ENCODE measurements at regions not wholly inside any gene's neighbourhood (a gene's known extent, or its start where the extent isn't known, plus 50 kb on each side); places are given as distances from the start of the nearest gene placed in this dataset.
"Not testable (repeated sequence)": the region's sequence is repeated elsewhere in the genome, so short reads cannot be mapped to it uniquely, and the experiment has no call there.

DNA sequence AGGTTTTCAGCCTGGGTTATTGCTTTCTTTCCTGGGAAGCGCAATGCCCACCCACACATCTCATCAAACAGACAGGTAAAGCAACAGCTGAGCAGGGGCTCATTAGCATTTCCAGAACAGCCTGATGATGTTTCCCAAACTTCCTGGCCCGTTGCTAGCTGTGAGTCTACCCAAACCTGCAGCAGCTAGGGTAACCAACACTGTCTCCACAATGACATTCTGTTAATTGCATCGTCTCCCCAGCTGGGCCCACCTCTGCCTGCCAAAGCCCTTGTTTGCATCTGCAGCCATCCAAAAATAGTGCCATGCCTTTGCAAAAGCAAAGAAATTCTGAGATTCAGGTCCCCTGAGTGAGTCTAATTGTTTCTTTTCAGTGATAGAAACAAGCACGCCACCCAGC is 273.0 kb downstream of the MED10 start:
- H3K36me3 ChIP-seq (ENCODE audit: insufficient read depth, low read length, poor library complexity, severe bottlenecking) = no peaks in the 10 kb centered on the region
- BruUV-seq (replicated peaks) = no TSS peak
- no peak overlapping the region for H3K27ac ChIP-seq (ENCODE audit: low read depth, low read length, poor library complexity, severe bottlenecking)
- ChIA-PET CTCF (no interaction called here), POLR2A (ENCODE audit: low non-redundant PET) (no interaction called here)
- intact Hi-C loops (cut with micrococcal nuclease; ENCODE audit: unreplicated experiment) = no loop called here
- DNase-seq (ENCODE audit: low spot score) = no peak
- H3K4me1 ChIP-seq (ENCODE audit: insufficient read depth, low read length, poor library complexity, severe bottlenecking) = no peaks in the 10 kb centered on the region
- H3K4me3 ChIP-seq (ENCODE audit: low read depth, low read length, poor library complexity, severe bottlenecking) = no peak overlapping the region
- no peaks in the 10 kb centered on the region for H3K27me3 ChIP-seq (replicated peaks; ENCODE audit: insufficient read depth, low read depth, low read length, poor library complexity)
- no peak for TF ChIP-seq EZH2 (IDR thresholded peaks at IDR 0.05; ENCODE audit: borderline replicate concordance, low read depth, low read length, poor library complexity, severe bottlenecking)
- TF ChIP-seq, protein P1, sequence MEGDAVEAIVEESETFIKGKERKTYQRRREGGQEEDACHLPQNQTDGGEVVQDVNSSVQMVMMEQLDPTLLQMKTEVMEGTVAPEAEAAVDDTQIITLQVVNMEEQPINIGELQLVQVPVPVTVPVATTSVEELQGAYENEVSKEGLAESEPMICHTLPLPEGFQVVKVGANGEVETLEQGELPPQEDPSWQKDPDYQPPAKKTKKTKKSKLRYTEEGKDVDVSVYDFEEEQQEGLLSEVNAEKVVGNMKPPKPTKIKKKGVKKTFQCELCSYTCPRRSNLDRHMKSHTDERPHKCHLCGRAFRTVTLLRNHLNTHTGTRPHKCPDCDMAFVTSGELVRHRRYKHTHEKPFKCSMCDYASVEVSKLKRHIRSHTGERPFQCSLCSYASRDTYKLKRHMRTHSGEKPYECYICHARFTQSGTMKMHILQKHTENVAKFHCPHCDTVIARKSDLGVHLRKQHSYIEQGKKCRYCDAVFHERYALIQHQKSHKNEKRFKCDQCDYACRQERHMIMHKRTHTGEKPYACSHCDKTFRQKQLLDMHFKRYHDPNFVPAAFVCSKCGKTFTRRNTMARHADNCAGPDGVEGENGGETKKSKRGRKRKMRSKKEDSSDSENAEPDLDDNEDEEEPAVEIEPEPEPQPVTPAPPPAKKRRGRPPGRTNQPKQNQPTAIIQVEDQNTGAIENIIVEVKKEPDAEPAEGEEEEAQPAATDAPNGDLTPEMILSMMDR (conservative IDR thresholded peaks at IDR 0.05; ENCODE audit: low read depth, low read length) = no peak
- H3K9me3 ChIP-seq (ENCODE audit: low read depth, low read length, poor library complexity, severe bottlenecking) = no peaks in the 10 kb centered on the region

DNA sequence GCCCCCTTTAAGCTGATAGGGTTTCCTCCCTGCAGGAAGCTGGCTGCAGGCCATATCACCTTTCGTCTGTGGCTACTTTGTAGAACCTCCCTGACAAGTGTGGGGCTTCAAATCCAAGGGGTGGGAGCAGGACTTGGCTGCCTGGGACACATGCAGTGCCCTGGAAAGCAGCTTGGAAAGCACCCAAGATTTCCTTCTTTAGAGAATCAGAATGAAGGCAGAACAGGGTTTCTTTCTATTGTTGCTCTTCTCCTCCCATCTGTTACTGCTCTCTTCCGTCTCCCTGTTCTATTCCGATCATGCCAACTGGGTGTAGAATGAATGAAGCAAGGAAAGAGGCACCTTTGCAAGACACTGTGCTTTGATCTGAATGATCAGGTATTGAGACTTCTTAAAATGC is 282.2 kb downstream of the MED10 start:
- CTCF ChIA-PET = no interaction called here

GRCh38 chr5:6094180-6094579 is 284.2 kb downstream of the MED10 start:
- H3K36me3 ChIP-seq (ENCODE audit: insufficient read depth, low read length, poor library complexity, severe bottlenecking); DNase-seq (ENCODE audit: low spot score); H3K4me1 ChIP-seq (ENCODE audit: insufficient read depth, low read length, poor library complexity, severe bottlenecking); BruUV-seq (replicated peaks); H3K4me3 ChIP-seq (ENCODE audit: low read depth, low read length, poor library complexity, severe bottlenecking); intact Hi-C loops (cut with micrococcal nuclease; ENCODE audit: unreplicated experiment); H3K27me3 ChIP-seq (replicated peaks; ENCODE audit: insufficient read depth, low read depth, low read length, poor library complexity); H3K27ac ChIP-seq (ENCODE audit: low read depth, low read length, poor library complexity, severe bottlenecking); H3K9me3 ChIP-seq (ENCODE audit: low read depth, low read length, poor library complexity, severe bottlenecking); CTCF ChIA-PET; POLR2A ChIA-PET (ENCODE audit: low non-redundant PET): not testable (repeated sequence)

More for the DNA sequence above, 282.2 kb downstream of the MED10 start:
- DNase-seq (ENCODE audit: low spot score) = no peak
- H3K36me3 ChIP-seq (ENCODE audit: insufficient read depth, low read length, poor library complexity, severe bottlenecking) = no peaks in the 10 kb centered on the region
- H3K9me3 ChIP-seq (ENCODE audit: low read depth, low read length, poor library complexity, severe bottlenecking) = no peaks in the 10 kb centered on the region
- H3K4me1 ChIP-seq (ENCODE audit: insufficient read depth, low read length, poor library complexity, severe bottlenecking) = no peaks in the 10 kb centered on the region
- no peak for TF ChIP-seq EZH2 (IDR thresholded peaks at IDR 0.05; ENCODE audit: borderline replicate concordance, low read depth, low read length, poor library complexity, severe bottlenecking)
- TF ChIP-seq, protein P1 (conservative IDR thresholded peaks at IDR 0.05; ENCODE audit: low read depth, low read length) = no peak
- no peak overlapping the region for H3K4me3 ChIP-seq (ENCODE audit: low read depth, low read length, poor library complexity, severe bottlenecking)
- intact Hi-C loops (cut with micrococcal nuclease; ENCODE audit: unreplicated experiment) = no loop called here
- H3K27ac ChIP-seq (ENCODE audit: low read depth, low read length, poor library complexity, severe bottlenecking) = no peak overlapping the region
- no TSS peak for BruUV-seq (replicated peaks)
- POLR2A ChIA-PET (ENCODE audit: low non-redundant PET) = no interaction called here
- H3K27me3 ChIP-seq (replicated peaks; ENCODE audit: insufficient read depth, low read depth, low read length, poor library complexity) = no peaks in the 10 kb centered on the region

DNA sequence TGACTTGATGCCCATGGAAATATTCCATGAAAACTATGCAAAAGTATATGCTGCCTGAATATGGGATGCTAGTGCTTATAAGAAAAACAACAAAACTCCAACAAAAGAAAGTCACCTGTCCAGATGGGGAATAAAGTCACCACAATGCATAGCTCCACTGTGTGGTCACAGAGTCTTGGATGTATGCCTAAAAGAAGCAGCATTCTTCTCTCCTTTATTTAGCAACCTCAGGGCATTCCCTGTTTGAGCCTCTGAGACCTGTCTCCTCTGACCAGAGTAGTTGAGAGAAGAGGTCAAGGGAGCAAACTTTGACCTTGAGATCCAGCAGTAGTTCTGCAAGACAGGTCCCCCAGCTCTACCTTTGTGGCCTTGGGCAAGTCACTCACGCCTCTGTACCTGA is 287.5 kb downstream of the MED10 start:
- H3K4me1 ChIP-seq (ENCODE audit: insufficient read depth, low read length, poor library complexity, severe bottlenecking) = no peaks in the 10 kb centered on the region
- H3K27ac ChIP-seq (ENCODE audit: low read depth, low read length, poor library complexity, severe bottlenecking) = no peak overlapping the region
- H3K36me3 ChIP-seq (ENCODE audit: insufficient read depth, low read length, poor library complexity, severe bottlenecking) = no peaks in the 10 kb centered on the region
- ChIA-PET POLR2A (ENCODE audit: low non-redundant PET) (no interaction called here), CTCF (no interaction called here)
- no TSS peak for BruUV-seq (replicated peaks)
- no peaks in the 10 kb centered on the region for H3K9me3 ChIP-seq (ENCODE audit: low read depth, low read length, poor library complexity, severe bottlenecking)
- intact Hi-C loops (cut with micrococcal nuclease; ENCODE audit: unreplicated experiment) = no loop called here
- no peak overlapping the region for H3K4me3 ChIP-seq (ENCODE audit: low read depth, low read length, poor library complexity, severe bottlenecking)
- H3K27me3 ChIP-seq (replicated peaks; ENCODE audit: insufficient read depth, low read depth, low read length, poor library complexity) = no peaks in the 10 kb centered on the region
- TF ChIP-seq, protein P1 (conservative IDR thresholded peaks at IDR 0.05; ENCODE audit: low read depth, low read length) = no peak
- no peak for TF ChIP-seq EZH2 (IDR thresholded peaks at IDR 0.05; ENCODE audit: borderline replicate concordance, low read depth, low read length, poor library complexity, severe bottlenecking)
- DNase-seq (ENCODE audit: low spot score) = no peak
